CD14-positive monocyte (primary cell): ENCODE measurements at regions not wholly inside any gene's neighbourhood (a gene's known extent, or its start where the extent isn't known, plus 50 kb on each side); places are given as distances from the start of the nearest gene placed in this dataset.

Experiments used
- DNase-seq, 3 donors: peaks; one replicate each; pipeline ENCODE4 v3.0.0-alpha.2; 2011 to 2022
- H2AFZ ChIP-seq: 2 replicates; pipeline ENCODE4 v1.6.0; 2012; ENCODE audit warnings: mild to moderate bottlenecking, low read depth, low read length, inconsistent platforms; ENCODE audit not compliant: insufficient read depth, poor library complexity, severe bottlenecking
- H3K27ac ChIP-seq, 2 donors: 1 replicate in 1 of 2; 2 replicates in 1 of 2; pipeline ENCODE4 v1.5.1; 2012 to 2013; ENCODE audit warnings: low read length in 2 of 2, control low read depth in 1 of 2, inconsistent platforms in 1 of 2, low read depth in 1 of 2, mild to moderate bottlenecking in 1 of 2
- H3K27me3 ChIP-seq, 2 donors: one replicate each; pipeline versions ENCODE4 v1.6.0 to v1.6.1; 2011 to 2013; ENCODE audit warnings: low read length in 2 of 2; ENCODE audit not compliant: control insufficient read depth in 2 of 2, insufficient read depth in 2 of 2
- H3K36me3 ChIP-seq, 2 donors: replicated peaks in 1 of 2; 1 replicate in 1 of 2; 2 replicates in 1 of 2; pipeline versions ENCODE4 v1.5.1 to v1.6.1; 2012 to 2013; ENCODE audit warnings: low read length in 2 of 2, control low read depth in 1 of 2, inconsistent platforms in 1 of 2, mild to moderate bottlenecking in 1 of 2; ENCODE audit not compliant: insufficient read depth in 2 of 2, control insufficient read depth in 1 of 2
- H3K4me1 ChIP-seq, 2 donors: 1 replicate in 1 of 2; 2 replicates in 1 of 2; pipeline versions ENCODE4 v1.5.1 to v1.6.1; 2012 to 2013; ENCODE audit warnings: low read length in 2 of 2, control low read depth in 1 of 2, inconsistent platforms in 1 of 2, mild to moderate bottlenecking in 1 of 2, moderate library complexity in 1 of 2; ENCODE audit not compliant: insufficient read depth in 2 of 2, control insufficient read depth in 1 of 2
- H3K4me2 ChIP-seq: replicated peaks from 2 replicates; pipeline ENCODE3; 2012; ENCODE audit warnings: low read length, moderate library complexity, mild to moderate bottlenecking; ENCODE audit not compliant: poor library complexity, severe bottlenecking; ENCODE audit errors: extremely low read depth
- H3K4me3 ChIP-seq, 3 experiments: fragments of 200-600 bp in 1 of 3; sonication (generic) in 1 of 3; replicated peaks in 1 of 3; 1 replicate in 2 of 3; 2 replicates in 1 of 3; pipeline ENCODE4 v1.5.1; 2011 to 2013; ENCODE audit warnings: low read length in 3 of 3, mild to moderate bottlenecking in 3 of 3, control low read depth in 2 of 3, low read depth in 2 of 3, inconsistent platforms in 1 of 3, moderate library complexity in 1 of 3
- H3K79me2 ChIP-seq: 2 replicates; pipeline ENCODE4 v1.6.0; 2012; ENCODE audit warnings: mild to moderate bottlenecking, control low read depth, inconsistent platforms, low read length, moderate library complexity; ENCODE audit not compliant: insufficient read depth
- H3K9ac ChIP-seq: 2 replicates; pipeline ENCODE4 v1.6.0; 2017; ENCODE audit warnings: low read length, mild to moderate bottlenecking; ENCODE audit not compliant: insufficient read depth, poor library complexity, severe bottlenecking
- H3K9me3 ChIP-seq, 2 donors: replicated peaks in 1 of 2; 1 replicate in 1 of 2; 2 replicates in 1 of 2; pipeline versions ENCODE4 v1.5.1 to v1.6.1; 2012 to 2013; ENCODE audit warnings: low read length in 2 of 2, control low read depth in 1 of 2; ENCODE audit not compliant: control insufficient read depth in 1 of 2, insufficient read depth in 1 of 2
- H4K20me1 ChIP-seq: 2 replicates; pipeline ENCODE4 v1.6.0; 2012; ENCODE audit warnings: mild to moderate bottlenecking, low read length, control low read depth, moderate library complexity; ENCODE audit not compliant: insufficient read depth
- H3K27ac Mint-ChIP-seq, 7 donors: one replicate each; pipeline ENCODE4 v1.8.0; 2020; ENCODE audit warnings: mild to moderate bottlenecking in 7 of 7, mixed read lengths in 7 of 7, moderate library complexity in 6 of 7, inconsistent platforms in 2 of 7
- H3K27me3 Mint-ChIP-seq, 3 donors: one replicate each; pipeline ENCODE4 v1.8.0; 2021 to 2022; ENCODE audit warnings: low read depth in 3 of 3, mild to moderate bottlenecking in 3 of 3, mixed read lengths in 3 of 3, moderate library complexity in 3 of 3, inconsistent platforms in 1 of 3
- H3K36me3 Mint-ChIP-seq, 2 donors: one replicate each; pipeline ENCODE4 v1.8.0; 2020; ENCODE audit warnings: mixed read lengths in 2 of 2, inconsistent platforms in 1 of 2, mild to moderate bottlenecking in 1 of 2
- H3K4me1 Mint-ChIP-seq: one replicate; pipeline ENCODE4 v1.8.0; 2020; ENCODE audit warnings: mild to moderate bottlenecking, mixed read lengths
- H3K4me3 Mint-ChIP-seq, 2 donors: one replicate each; pipeline ENCODE4 v1.8.0; 2020; ENCODE audit warnings: mild to moderate bottlenecking in 2 of 2, mixed read lengths in 2 of 2, moderate library complexity in 1 of 2
- H3K9me3 Mint-ChIP-seq, 7 donors: one replicate each; pipeline ENCODE4 v1.8.0; 2020 to 2022; ENCODE audit warnings: mixed read lengths in 7 of 7, mild to moderate bottlenecking in 6 of 7, moderate library complexity in 6 of 7, inconsistent platforms in 2 of 7
- WGBS: methylation state at CpG from one replicate; pipeline ENCODE4 v1.1.5; 2013; ENCODE audit warnings: missing lambda C conversion rate; ENCODE audit not compliant: insufficient coverage; 5-methylcytosine and 5-hydroxymethylcytosine counted together
- intact Hi-C, 2 donors: fragments of 100-400 bp; cut with micrococcal nuclease; formaldehyde crosslinking; loops; one replicate each; pipeline versions ENCODE4 v1.15.0 to v1.15.1; 2023
- TF ChIP-seq, protein P1 (sequence below): fragments of 200-600 bp; IDR thresholded peaks from one replicate; pipeline ENCODE4 v1.8.0; 2022; ENCODE audit warnings: antibody characterized with exemption, mild to moderate bottlenecking

DNA sequence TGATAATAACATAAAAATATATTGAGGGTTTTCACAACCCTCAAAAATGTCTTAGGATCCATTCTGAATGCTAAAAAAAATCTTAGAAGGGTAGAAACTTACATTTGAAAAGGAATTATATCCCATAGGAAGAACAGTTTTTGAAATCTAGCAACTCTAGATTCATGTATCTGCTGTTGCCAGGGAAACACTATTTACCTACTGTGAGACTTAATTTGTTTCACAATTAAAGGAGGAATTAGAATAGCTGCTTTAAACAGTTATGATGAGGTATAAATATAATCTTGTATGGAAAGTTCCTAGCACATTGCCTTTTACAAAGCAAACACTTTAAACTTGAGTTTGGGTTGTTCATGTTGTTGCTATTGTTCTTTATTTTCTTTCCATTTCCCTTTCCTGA lies 988.2 kb downstream of the SUCLG1 start:
- H3K9me3 Mint-ChIP-seq = peaks cover 0 to 9% (median 2%) of the 10 kb centered on the region in 7 donors
- Histone ChIP-seq H3K27ac (no peak overlapping the region), H4K20me1 (no peaks in the 10 kb centered on the region), H3K9me3 (no peaks in the 10 kb centered on the region), H3K27me3 (no peaks in the 10 kb centered on the region), H3K4me3 (no peak overlapping the region), H2AFZ (no peak overlapping the region), H3K79me2 (no peaks in the 10 kb centered on the region), H3K4me1 (no peaks in the 10 kb centered on the region), H3K4me2 (no peak overlapping the region), H3K9ac (no peak overlapping the region), H3K36me3 (no peaks in the 10 kb centered on the region)
- no peak for DNase-seq
- intact Hi-C loops = no loop called here
- no peaks in the 10 kb centered on the region for H3K4me1 Mint-ChIP-seq
- no peak overlapping the region for H3K4me3 Mint-ChIP-seq
- TF ChIP-seq, protein P1, sequence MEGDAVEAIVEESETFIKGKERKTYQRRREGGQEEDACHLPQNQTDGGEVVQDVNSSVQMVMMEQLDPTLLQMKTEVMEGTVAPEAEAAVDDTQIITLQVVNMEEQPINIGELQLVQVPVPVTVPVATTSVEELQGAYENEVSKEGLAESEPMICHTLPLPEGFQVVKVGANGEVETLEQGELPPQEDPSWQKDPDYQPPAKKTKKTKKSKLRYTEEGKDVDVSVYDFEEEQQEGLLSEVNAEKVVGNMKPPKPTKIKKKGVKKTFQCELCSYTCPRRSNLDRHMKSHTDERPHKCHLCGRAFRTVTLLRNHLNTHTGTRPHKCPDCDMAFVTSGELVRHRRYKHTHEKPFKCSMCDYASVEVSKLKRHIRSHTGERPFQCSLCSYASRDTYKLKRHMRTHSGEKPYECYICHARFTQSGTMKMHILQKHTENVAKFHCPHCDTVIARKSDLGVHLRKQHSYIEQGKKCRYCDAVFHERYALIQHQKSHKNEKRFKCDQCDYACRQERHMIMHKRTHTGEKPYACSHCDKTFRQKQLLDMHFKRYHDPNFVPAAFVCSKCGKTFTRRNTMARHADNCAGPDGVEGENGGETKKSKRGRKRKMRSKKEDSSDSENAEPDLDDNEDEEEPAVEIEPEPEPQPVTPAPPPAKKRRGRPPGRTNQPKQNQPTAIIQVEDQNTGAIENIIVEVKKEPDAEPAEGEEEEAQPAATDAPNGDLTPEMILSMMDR = no peak
- no peaks in the 10 kb centered on the region for H3K36me3 Mint-ChIP-seq
- no peak overlapping the region for H3K27ac Mint-ChIP-seq
- H3K27me3 Mint-ChIP-seq = peaks cover 0 to 1% (median 0%) of the 10 kb centered on the region in 3 donors

DNA sequence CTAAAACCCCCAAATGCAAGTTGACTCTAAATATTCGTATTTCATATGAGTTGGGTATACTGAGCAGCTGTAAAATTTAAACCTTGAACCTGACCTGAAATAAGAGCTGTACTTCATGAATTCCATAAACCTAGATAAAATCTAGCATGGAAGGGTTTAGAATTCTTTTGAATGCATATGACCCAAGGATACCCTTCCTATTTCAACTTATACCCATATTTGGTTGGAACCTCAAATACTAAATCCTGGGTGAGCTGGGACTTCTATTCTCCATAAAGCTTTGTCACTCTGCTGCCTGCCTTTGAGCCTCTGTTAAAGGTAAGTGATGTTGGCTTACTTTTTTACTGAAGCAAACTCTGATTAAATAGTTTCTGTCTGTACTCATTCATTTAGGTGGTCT lies 994.6 kb downstream of the SUCLG1 start:
- Histone ChIP-seq H3K4me1 (no peaks in the 10 kb centered on the region), H3K9ac (no peak overlapping the region), H3K4me2 (no peak overlapping the region), H3K27me3 (no peaks in the 10 kb centered on the region), H3K79me2 (no peaks in the 10 kb centered on the region), H3K27ac (no peak overlapping the region), H2AFZ (no peak overlapping the region), H3K36me3 (no peaks in the 10 kb centered on the region), H3K9me3 (no peaks in the 10 kb centered on the region), H4K20me1 (no peaks in the 10 kb centered on the region), H3K4me3 (no peak overlapping the region)
- Mint-ChIP-seq H3K9me3 (peaks cover 0 to 6% (median 2%) of the 10 kb centered on the region in 7 donors), H3K27ac (no peak overlapping the region), H3K27me3 (peaks cover 0 to 1% (median 0%) of the 10 kb centered on the region in 3 donors), H3K36me3 (no peaks in the 10 kb centered on the region), H3K4me1 (no peaks in the 10 kb centered on the region), H3K4me3 (no peak overlapping the region)
- TF ChIP-seq, protein P1 = no peak
- no peak for DNase-seq
- intact Hi-C loops = no loop called here
- no CpG with 5 or more reads among the region's 1 CpG for WGBS
